ENCODE measurements at regions not wholly inside any gene's neighbourhood (a gene's known extent, or its start where the extent isn't known, plus 50 kb on each side); places are given as distances from the start of the nearest gene placed in this dataset.

GRCh38 chr7:112615701-112616100 is 134.9 kb downstream of the LSMEM1 start:
- no peak overlapping the region for H3K9ac ChIP-seq (ENCODE audit: insufficient read depth in 1 of 2, low read depth in 2 of 2, low read length in 2 of 2)
- no peak for ATAC-seq
- in situ Hi-C loops (cut with MboI) (no loop called here), intact Hi-C loops (cut with micrococcal nuclease) (no loop called here)
- ChIA-PET POLR2A (interaction anchor here (0.9 to 1.3 kb wide), 2 partner anchors 10 to 164 kb away, joined by 3 to 5 read pairs; no protein-coding TSS in a partner anchor), CTCF (ENCODE audit: low intra/inter-chr PET ratio) (no interaction called here)
- no peaks in the 10 kb centered on the region for H3K9me1 ChIP-seq (ENCODE audit: control insufficient read depth, insufficient read depth, low read length)
- H3K4me1 ChIP-seq (replicated peaks in 1 of 2; ENCODE audit: control insufficient read depth in 2 of 2, insufficient read depth in 2 of 2, low read length in 2 of 2), result peaks cover 0 to 3% of the 10 kb centered on the region in 2 experiments; a peak in 2 of 5 replicates
- peaks cover 11 to 12% of the 10 kb centered on the region in 2 experiments; a peak in 3 of 5 replicates for H3K27me3 ChIP-seq (ENCODE audit: control insufficient read depth in 2 of 2, insufficient read depth in 2 of 2, low read length in 2 of 2)
- H3K27ac ChIP-seq (ENCODE audit: extremely low read depth, low read depth, low read length), result no peak overlapping the region
- no peak for FAIRE-seq
- no peaks in the 10 kb centered on the region for H3K36me3 ChIP-seq (ENCODE audit: control insufficient read depth, insufficient read depth, low read length)
- H4K20me1 ChIP-seq (replicated peaks; ENCODE audit: control insufficient read depth, insufficient read depth, low read length), result no peaks in the 10 kb centered on the region
- no peak for DNase-seq (ENCODE audit: extremely low read depth in 1 of 4, low spot score in 3 of 4)
- no peaks in the 10 kb centered on the region for H3K9me3 ChIP-seq (replicated peaks; ENCODE audit: control insufficient read depth, insufficient read depth, low read depth, low read length)
- BruUV-seq (replicated peaks), result no TSS peak
- no peak overlapping the region for H3K4me3 ChIP-seq
- WGBS (ENCODE audit: insufficient coverage, low coverage, missing lambda C conversion rate), result 0% methylated on average over 2 of the region's 2 CpGs
- no peaks in the 10 kb centered on the region for H3K79me2 ChIP-seq (ENCODE audit: control insufficient read depth, insufficient read depth, low read length)
- no peak overlapping the region for H3K4me2 ChIP-seq (ENCODE audit: insufficient read depth, low read length)
- H2AFZ ChIP-seq (ENCODE audit: low read depth, low read length), result no peak overlapping the region
- TF ChIP-seq MEIS2 (IDR thresholded peaks at IDR 0.05; ENCODE audit: partially characterized antibody) (no peak), GABPB1 (CRISPR knock-in tag; IDR thresholded peaks at IDR 0.05) (no peak), MTA2 (IDR thresholded peaks at IDR 0.05; ENCODE audit: low read depth) (no peak), SMAD1 (IDR thresholded peaks at IDR 0.05; ENCODE audit: low read depth, low read length, partially characterized antibody) (no peak), ZNF445 (CRISPR knock-in tag; IDR thresholded peaks at IDR 0.05; ENCODE audit: low read depth) (no peak), MCM7 (IDR thresholded peaks at IDR 0.05) (no peak), CHD2 (IDR thresholded peaks at IDR 0.05; ENCODE audit: low read depth, low read length) (no peak)

- intact Hi-C loops (cut with micrococcal nuclease), result no loop called here
- Histone ChIP-seq H3K4me2 (ENCODE audit: insufficient read depth, low read length) (no peak overlapping the region), H3K36me3 (ENCODE audit: control insufficient read depth, insufficient read depth, low read length) (no peaks in the 10 kb centered on the region), H3K27me3 (ENCODE audit: control insufficient read depth in 2 of 2, insufficient read depth in 2 of 2, low read length in 2 of 2) (peaks cover 11 to 12% of the 10 kb centered on the region in 2 experiments; a peak in 3 of 5 replicates), H2AFZ (ENCODE audit: low read depth, low read length) (no peak overlapping the region), H3K4me1 (replicated peaks in 1 of 2; ENCODE audit: control insufficient read depth in 2 of 2, insufficient read depth in 2 of 2, low read length in 2 of 2) (peaks cover 0 to 3% of the 10 kb centered on the region in 2 experiments; a peak in 2 of 5 replicates), H3K4me3 (no peak overlapping the region), H3K9me1 (ENCODE audit: control insufficient read depth, insufficient read depth, low read length) (no peaks in the 10 kb centered on the region), H3K9me3 (replicated peaks; ENCODE audit: control insufficient read depth, insufficient read depth, low read depth, low read length) (no peaks in the 10 kb centered on the region), H3K79me2 (ENCODE audit: control insufficient read depth, insufficient read depth, low read length) (no peaks in the 10 kb centered on the region), H3K27ac (ENCODE audit: extremely low read depth, low read depth, low read length) (no peak overlapping the region), H3K9ac (ENCODE audit: insufficient read depth in 1 of 2, low read depth in 2 of 2, low read length in 2 of 2) (no peak overlapping the region), H4K20me1 (replicated peaks; ENCODE audit: control insufficient read depth, insufficient read depth, low read length) (no peaks in the 10 kb centered on the region)
- CTCF ChIA-PET (ENCODE audit: low intra/inter-chr PET ratio), result no interaction called here
- BruUV-seq (replicated peaks), result no TSS peak
- POLR2A ChIA-PET, result interaction anchor here (0.9 kb wide), 1 partner anchor 165 kb away, joined by 3 read pairs; no protein-coding TSS in a partner anchor
- no peak for DNase-seq (ENCODE audit: extremely low read depth in 1 of 4, low spot score in 3 of 4)
- FAIRE-seq, result no peak
- in situ Hi-C loops (cut with MboI), result no loop called here
- 0% methylated on average over 2 of the region's 2 CpGs for WGBS (ENCODE audit: insufficient coverage, low coverage, missing lambda C conversion rate)
- no peak for ATAC-seq
- TF ChIP-seq ZNF436 (CRISPR knock-in tag; IDR thresholded peaks at IDR 0.05), result no peak
- TF ChIP-seq SAP30 (IDR thresholded peaks at IDR 0.05; ENCODE audit: borderline replicate concordance, insufficient read depth, low read depth, low read length, poor library complexity, severe bottlenecking), result no peak
- no peak for TF ChIP-seq SUPT5H (IDR thresholded peaks at IDR 0.05)
- no peak for TF ChIP-seq WHSC1 (IDR thresholded peaks at IDR 0.05; ENCODE audit: low read length)
- TF ChIP-seq ZNF12 (CRISPR knock-in tag; IDR thresholded peaks at IDR 0.05), result no peak
- TF ChIP-seq AFF1 (IDR thresholded peaks at IDR 0.05; ENCODE audit: low read depth in 1 of 2, partially characterized antibody in 2 of 2), result no peak
- no peak for TF ChIP-seq GTF2A2 (tag; IDR thresholded peaks at IDR 0.05)
- no peak for TF ChIP-seq POLR3G (IDR thresholded peaks at IDR 0.05; ENCODE audit: extremely low read depth, insufficient read length, insufficient replicate concordance)
Observed at GRCh38 chr7:112616295-112616694, 135.5 kb downstream of the LSMEM1 start.
